ENCODE measurements at regions not wholly inside any gene's neighbourhood (a gene's known extent, or its start where the extent isn't known, plus 50 kb on each side); places are given as distances from the start of the nearest gene placed in this dataset.

GRCh38 chr7:25399000-25399750, 170.9 kb upstream of the NPVF start:
- no peak for TF ChIP-seq CTCF (conservative IDR thresholded peaks at IDR 0.05; ENCODE audit: low read length)
- no peak for TF ChIP-seq EZH2phosphoT487 (IDR thresholded peaks at IDR 0.05; ENCODE audit: borderline replicate concordance, low read depth, low read length)

All from OCI-LY7 (cell line).